ENCODE measurements at regions not wholly inside any gene's neighbourhood (a gene's known extent, or its start where the extent isn't known, plus 50 kb on each side); places are given as distances from the start of the nearest gene placed in this dataset.

GRCh38 chr1:55520861-55521260 lies 305.7 kb upstream of the USP24 start:
- TF ChIP-seq CTCF (conservative IDR thresholded peaks at IDR 0.05; ENCODE audit: low read depth, low read length), result no peak
- no peak for TF ChIP-seq EZH2 (IDR thresholded peaks at IDR 0.05; ENCODE audit: low read length, unreplicated experiment)
